Neuronal stem cell (in vitro differentiated cells): ENCODE measurements at regions not wholly inside any gene's neighbourhood (a gene's known extent, or its start where the extent isn't known, plus 50 kb on each side); places are given as distances from the start of the nearest gene placed in this dataset.

ENCODE experiments used
- DNase-seq: peaks from one replicate; pipeline ENCODE4 v3.0.0-alpha.2; 2013; ENCODE audit warnings: low spot score
- H2AFZ ChIP-seq: one replicate; pipeline ENCODE4 v1.6.1; 2013; ENCODE audit warnings: mild to moderate bottlenecking, low read length, inconsistent platforms
- H2AK5ac ChIP-seq: 2 replicates; pipeline ENCODE4 v1.6.1; 2013; ENCODE audit warnings: low read depth, mild to moderate bottlenecking, inconsistent platforms, low read length, moderate library complexity, mixed read lengths
- H2BK120ac ChIP-seq: 2 replicates; pipeline ENCODE4 v1.6.1; 2013; ENCODE audit warnings: low read depth, mild to moderate bottlenecking, inconsistent platforms, low read length, moderate library complexity, mixed read lengths
- H2BK12ac ChIP-seq: one replicate; pipeline ENCODE4 v1.6.1; 2013; ENCODE audit warnings: low read length, inconsistent platforms
- H2BK15ac ChIP-seq: 2 replicates; pipeline ENCODE4 v1.6.1; 2013; ENCODE audit warnings: mild to moderate bottlenecking, low read length, inconsistent platforms, mixed read lengths
- H2BK5ac ChIP-seq: one replicate; pipeline ENCODE4 v1.6.1; 2013; ENCODE audit warnings: inconsistent platforms, mild to moderate bottlenecking, low read length, moderate library complexity
- H3K14ac ChIP-seq: one replicate; pipeline ENCODE4 v1.6.1; 2013; ENCODE audit warnings: low read length, inconsistent platforms
- H3K18ac ChIP-seq: 2 replicates; pipeline ENCODE4 v1.6.1; 2013; ENCODE audit warnings: low read length, inconsistent platforms
- H3K23ac ChIP-seq: 2 replicates; pipeline ENCODE4 v1.6.1; 2013; ENCODE audit warnings: low read depth, mild to moderate bottlenecking, mixed read lengths, low read length, inconsistent platforms; ENCODE audit not compliant: poor library complexity
- H3K27ac ChIP-seq: replicated peaks from 3 replicates; pipeline ENCODE4 v1.5.1; 2013; ENCODE audit warnings: low read length, inconsistent platforms
- H3K27me3 ChIP-seq, 3 experiments: 2 replicates each; pipeline ENCODE4 v1.6.1; 2013; ENCODE audit warnings: low read length in 3 of 3, mild to moderate bottlenecking in 2 of 3, inconsistent platforms in 1 of 3, low read depth in 1 of 3, mixed read lengths in 1 of 3, moderate library complexity in 1 of 3; ENCODE audit not compliant: control insufficient read depth in 3 of 3, insufficient read depth in 3 of 3
- H3K36me3 ChIP-seq, 2 donors: replicated peaks in 1 of 2; 2 replicates each; pipeline ENCODE4 v1.6.1; 2013; ENCODE audit warnings: low read length in 2 of 2; ENCODE audit not compliant: control insufficient read depth in 2 of 2, insufficient read depth in 2 of 2
- H3K4ac ChIP-seq: 2 replicates; pipeline ENCODE4 v1.6.1; 2013; ENCODE audit warnings: inconsistent platforms, mild to moderate bottlenecking, low read length, moderate library complexity
- H3K4me1 ChIP-seq, 2 donors: 1 replicate in 1 of 2; 2 replicates in 1 of 2; pipeline ENCODE4 v1.6.1; 2013; ENCODE audit warnings: low read length in 2 of 2, low read depth in 1 of 2; ENCODE audit not compliant: control insufficient read depth in 2 of 2, insufficient read depth in 1 of 2
- H3K4me2 ChIP-seq: one replicate; pipeline ENCODE4 v1.6.1; 2013; ENCODE audit warnings: mild to moderate bottlenecking, low read length, inconsistent platforms; ENCODE audit not compliant: insufficient read depth, poor library complexity, severe bottlenecking
- H3K4me3 ChIP-seq, 2 donors: 2 replicates each; pipeline ENCODE4 v1.5.1; 2013; ENCODE audit warnings: low read length in 2 of 2, mild to moderate bottlenecking in 2 of 2, inconsistent platforms in 1 of 2, moderate library complexity in 1 of 2
- H3K79me1 ChIP-seq: one replicate; pipeline ENCODE4 v1.6.1; 2013; ENCODE audit warnings: low read depth, mild to moderate bottlenecking, inconsistent platforms, low read length, moderate library complexity
- H3K9ac ChIP-seq: one replicate; pipeline ENCODE4 v1.6.1; 2013; ENCODE audit warnings: mild to moderate bottlenecking, low read depth, low read length, inconsistent platforms; ENCODE audit not compliant: poor library complexity
- H3K9me3 ChIP-seq, 2 donors: replicated peaks in 1 of 2; 2 replicates each; pipeline versions ENCODE3 to v1.6.1; 2013; ENCODE audit warnings: low read length in 2 of 2, mild to moderate bottlenecking in 2 of 2, inconsistent platforms in 1 of 2, low read depth in 1 of 2, mixed read lengths in 1 of 2, moderate library complexity in 1 of 2; ENCODE audit not compliant: control insufficient read depth in 2 of 2, insufficient read depth in 1 of 2
- H4K8ac ChIP-seq: one replicate; pipeline ENCODE4 v1.6.1; 2013; ENCODE audit warnings: low read depth, mild to moderate bottlenecking, inconsistent platforms, low read length, moderate library complexity
- H4K91ac ChIP-seq: one replicate; pipeline ENCODE4 v1.6.1; 2013; ENCODE audit warnings: low read length, low read depth, mild to moderate bottlenecking, inconsistent platforms; ENCODE audit not compliant: poor library complexity
- WGBS, 2 donors: extraction: QIAGEN DNeasy Blood & Tissue Kit; methylation state at CpG; one replicate each; pipeline ENCODE4 v1.1.7; 2013; ENCODE audit warnings: missing lambda C conversion rate in 2 of 2, mixed read lengths in 1 of 2; ENCODE audit not compliant: insufficient read length in 2 of 2, insufficient replicate concordance in 1 of 2; ENCODE audit errors: extremely low coverage in 2 of 2; 5-methylcytosine and 5-hydroxymethylcytosine counted together

DNA sequence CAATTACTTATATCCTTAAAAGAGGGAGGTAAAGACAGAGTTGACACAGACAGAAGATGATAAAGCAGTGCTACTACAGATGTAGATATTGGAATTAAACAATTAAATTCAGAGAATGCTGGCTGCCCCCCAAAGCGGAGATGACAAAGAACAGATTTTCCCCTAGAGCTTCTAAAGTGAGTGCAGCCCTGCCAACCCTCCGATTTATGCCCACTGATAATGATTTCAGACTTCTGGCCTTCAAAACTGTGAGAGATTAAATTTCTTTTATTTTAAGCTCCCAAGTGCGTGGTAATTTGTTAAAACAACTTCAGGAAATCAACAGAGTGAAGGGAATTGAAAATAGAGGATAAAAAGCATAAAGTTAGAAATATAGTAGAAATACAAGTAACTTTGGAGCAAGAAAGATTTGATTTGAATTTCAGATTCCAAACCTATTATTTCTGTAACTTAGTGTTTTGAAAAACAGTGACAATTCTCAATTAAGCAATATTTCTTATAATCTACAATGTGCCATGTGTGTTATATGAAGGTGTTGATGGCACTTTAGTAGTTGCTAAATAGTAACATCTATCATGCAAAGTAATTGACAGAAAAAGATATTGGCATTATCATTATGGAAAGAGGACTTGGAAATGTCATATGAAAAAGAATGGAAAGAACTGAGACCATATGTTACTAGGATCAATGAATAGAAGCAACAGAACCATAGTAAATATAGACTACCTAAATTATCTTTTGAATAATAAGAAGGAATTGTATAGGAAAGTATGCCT is 946.4 kb upstream of the PTPRD start:
- no CpG with 5 or more reads among the region's 3 CpGs for WGBS, 2 donors
- Histone ChIP-seq H2AFZ (no peak overlapping the region), H3K9me3 (no peaks in the 10 kb centered on the region), H3K18ac (no peak overlapping the region), H2BK5ac (no peak overlapping the region), H3K36me3 (no peaks in the 10 kb centered on the region), H3K4ac (no peak overlapping the region), H2AK5ac (no peak overlapping the region), H2BK15ac (no peak overlapping the region), H3K79me1 (no peaks in the 10 kb centered on the region), H4K91ac (no peak overlapping the region), H2BK12ac (no peak overlapping the region), H2BK120ac (no peak overlapping the region), H3K27ac (no peak overlapping the region), H3K4me3 (no peak overlapping the region), H3K23ac (no peak overlapping the region), H3K4me2 (no peak overlapping the region), H3K14ac (no peak overlapping the region), H3K9ac (no peak overlapping the region), H4K8ac (no peak overlapping the region), H3K4me1 (no peaks in the 10 kb centered on the region), H3K27me3 (no peaks in the 10 kb centered on the region)
- DNase-seq = no peak

DNA sequence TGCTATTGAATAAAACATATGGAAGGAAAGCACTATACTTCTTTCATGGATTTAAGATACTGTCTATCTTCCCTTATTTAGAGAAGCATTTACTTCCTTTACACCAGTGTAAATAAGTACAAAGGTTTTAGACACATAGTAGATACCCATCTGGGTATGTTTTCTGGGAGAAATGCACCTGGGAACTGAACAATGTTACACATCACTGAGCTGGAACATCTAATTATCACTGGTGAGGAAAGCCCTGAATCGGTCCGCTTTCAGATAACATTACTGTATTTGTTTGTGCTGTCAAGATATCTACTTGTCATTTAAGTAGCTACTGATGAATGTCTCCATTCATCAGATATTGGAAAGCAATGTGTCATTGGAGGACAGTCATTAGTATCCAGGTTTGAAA is 964.7 kb upstream of the PTPRD start:
- H3K9me3 ChIP-seq = no peaks in the 10 kb centered on the region
- no peak overlapping the region for H3K4me3 ChIP-seq
- no peak overlapping the region for H2BK15ac ChIP-seq
- H2BK120ac ChIP-seq = no peak overlapping the region
- H2BK5ac ChIP-seq = no peak overlapping the region
- H2AK5ac ChIP-seq = no peak overlapping the region
- no peak overlapping the region for H4K91ac ChIP-seq
- WGBS, 2 donors = no CpG with 5 or more reads among the region's 2 CpGs
- H2BK12ac ChIP-seq = no peak overlapping the region
- no peak overlapping the region for H2AFZ ChIP-seq
- H3K23ac ChIP-seq = no peak overlapping the region
- H3K18ac ChIP-seq = no peak overlapping the region
- H3K4ac ChIP-seq = no peak overlapping the region
- H3K4me2 ChIP-seq = no peak overlapping the region
- no peaks in the 10 kb centered on the region for H3K27me3 ChIP-seq
- no peaks in the 10 kb centered on the region for H3K36me3 ChIP-seq
- no peak overlapping the region for H3K9ac ChIP-seq
- no peaks in the 10 kb centered on the region for H3K4me1 ChIP-seq
- no peaks in the 10 kb centered on the region for H3K79me1 ChIP-seq
- DNase-seq = no peak
- H3K27ac ChIP-seq = no peak overlapping the region
- no peak overlapping the region for H3K14ac ChIP-seq
- no peak overlapping the region for H4K8ac ChIP-seq

DNA sequence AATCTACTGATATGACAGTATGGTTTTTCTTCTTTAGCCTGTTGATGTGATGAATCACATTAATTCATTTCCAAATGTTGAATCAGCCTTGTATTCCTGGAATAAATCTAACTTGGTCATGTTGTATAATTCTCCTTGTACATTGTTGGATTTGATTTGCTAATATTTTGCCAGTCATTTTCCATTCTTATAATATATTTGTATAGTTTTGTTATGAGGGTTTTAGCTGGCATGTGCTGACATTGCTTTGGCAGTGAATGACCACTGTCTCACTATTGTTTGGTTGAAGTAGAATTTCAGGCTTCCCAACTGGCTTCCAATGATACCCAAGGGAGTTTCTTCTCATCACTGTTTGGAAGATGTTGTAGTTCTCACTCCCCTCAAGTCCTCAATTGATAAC is 983.0 kb upstream of the PTPRD start:
- H2AK5ac ChIP-seq = no peak overlapping the region
- H3K23ac ChIP-seq = no peak overlapping the region
- no peaks in the 10 kb centered on the region for H3K9me3 ChIP-seq
- H3K4me2 ChIP-seq = no peak overlapping the region
- no peak for DNase-seq
- no peak overlapping the region for H3K4ac ChIP-seq
- no peaks in the 10 kb centered on the region for H3K27me3 ChIP-seq
- no peak overlapping the region for H3K14ac ChIP-seq
- H4K91ac ChIP-seq = no peak overlapping the region
- no peak overlapping the region for H2BK120ac ChIP-seq
- H3K18ac ChIP-seq = no peak overlapping the region
- no peaks in the 10 kb centered on the region for H3K36me3 ChIP-seq
- H2BK12ac ChIP-seq = no peak overlapping the region
- no peak overlapping the region for H2AFZ ChIP-seq
- H3K27ac ChIP-seq = no peak overlapping the region
- no peak overlapping the region for H2BK5ac ChIP-seq
- H2BK15ac ChIP-seq = no peak overlapping the region
- no peaks in the 10 kb centered on the region for H3K79me1 ChIP-seq
- no peak overlapping the region for H3K4me3 ChIP-seq
- H3K9ac ChIP-seq = no peak overlapping the region
- no peak overlapping the region for H4K8ac ChIP-seq
- H3K4me1 ChIP-seq = no peaks in the 10 kb centered on the region

DNA sequence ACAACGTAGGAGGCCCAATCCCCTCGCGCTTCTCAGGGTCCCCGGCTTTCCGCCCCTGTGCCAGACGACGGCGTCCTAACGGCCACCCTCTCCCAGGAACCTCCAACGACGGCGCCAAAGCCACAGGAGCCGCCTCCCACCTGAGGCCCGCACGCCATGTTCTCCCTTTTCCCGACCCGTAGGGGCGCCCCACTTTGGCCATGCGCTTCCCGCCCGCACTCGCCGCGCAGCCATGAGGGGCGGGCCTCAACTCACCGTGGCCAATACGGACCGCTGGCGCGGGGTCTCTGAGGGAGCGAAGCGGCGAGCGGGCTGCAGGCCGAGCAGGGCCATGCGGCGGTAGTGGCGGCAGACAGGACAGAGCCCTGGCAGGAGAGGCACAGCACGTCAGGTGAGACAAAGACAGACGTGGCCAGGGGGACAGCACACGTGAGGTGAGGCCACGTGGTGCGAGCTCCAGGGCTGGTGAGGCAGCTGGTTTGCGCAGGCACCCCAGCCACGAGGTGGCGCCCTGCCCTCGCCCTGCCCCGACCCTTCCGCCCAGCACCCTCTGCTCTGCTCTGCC is 1005.5 kb upstream of the PTPRD start:
- Histone ChIP-seq H2BK5ac (no peak overlapping the region), H3K27ac (no peak overlapping the region), H2BK15ac (no peak overlapping the region), H2AFZ (no peak overlapping the region), H4K91ac (no peak overlapping the region), H3K9me3 (peaks cover 0 to 2% of the 10 kb centered on the region in 2 donors), H2BK12ac (no peak overlapping the region), H3K27me3 (no peaks in the 10 kb centered on the region), H3K4ac (peak overlapping the region; percentile 76), H4K8ac (no peak overlapping the region), H3K79me1 (no peaks in the 10 kb centered on the region), H3K4me3 (peak overlapping the region in 1 of 2 donors; percentile 41), H3K4me2 (no peak overlapping the region), H2AK5ac (peak overlapping the region; percentile 28), H3K18ac (no peak overlapping the region), H3K4me1 (no peaks in the 10 kb centered on the region), H3K23ac (peak overlapping the region; percentile 80), H3K14ac (peak overlapping the region; percentile 82), H3K9ac (peak overlapping the region; percentile 30), H2BK120ac (no peak overlapping the region), H3K36me3 (no peaks in the 10 kb centered on the region)
- no CpG with 5 or more reads among the region's 49 CpGs for WGBS, 2 donors
- no peak for DNase-seq
